ENCODE measurements at regions not wholly inside any gene's neighbourhood (a gene's known extent, or its start where the extent isn't known, plus 50 kb on each side); places are given as distances from the start of the nearest gene placed in this dataset.
"Not testable (repeated sequence)": the region's sequence is repeated elsewhere in the genome, so short reads cannot be mapped to it uniquely, and the experiment has no call there.

- no peak for DNase-seq (ENCODE audit: low read depth in 2 of 2)
Observed at GRCh38 chr9:38255599-38255998, 136.9 kb upstream of the ALDH1B1 start.

GRCh38 chr9:38254756-38255155 is 137.7 kb upstream of the ALDH1B1 start:
- no peak for DNase-seq (ENCODE audit: low read depth in 2 of 2)

- no peak for DNase-seq (ENCODE audit: low read depth in 2 of 2)
Observed at GRCh38 chr9:38254151-38254550, 138.4 kb upstream of the ALDH1B1 start.

- DNase-seq (ENCODE audit: low read depth in 2 of 2) = no peak
Observed at GRCh38 chr9:38253200-38253599, 139.3 kb upstream of the ALDH1B1 start.

DNA sequence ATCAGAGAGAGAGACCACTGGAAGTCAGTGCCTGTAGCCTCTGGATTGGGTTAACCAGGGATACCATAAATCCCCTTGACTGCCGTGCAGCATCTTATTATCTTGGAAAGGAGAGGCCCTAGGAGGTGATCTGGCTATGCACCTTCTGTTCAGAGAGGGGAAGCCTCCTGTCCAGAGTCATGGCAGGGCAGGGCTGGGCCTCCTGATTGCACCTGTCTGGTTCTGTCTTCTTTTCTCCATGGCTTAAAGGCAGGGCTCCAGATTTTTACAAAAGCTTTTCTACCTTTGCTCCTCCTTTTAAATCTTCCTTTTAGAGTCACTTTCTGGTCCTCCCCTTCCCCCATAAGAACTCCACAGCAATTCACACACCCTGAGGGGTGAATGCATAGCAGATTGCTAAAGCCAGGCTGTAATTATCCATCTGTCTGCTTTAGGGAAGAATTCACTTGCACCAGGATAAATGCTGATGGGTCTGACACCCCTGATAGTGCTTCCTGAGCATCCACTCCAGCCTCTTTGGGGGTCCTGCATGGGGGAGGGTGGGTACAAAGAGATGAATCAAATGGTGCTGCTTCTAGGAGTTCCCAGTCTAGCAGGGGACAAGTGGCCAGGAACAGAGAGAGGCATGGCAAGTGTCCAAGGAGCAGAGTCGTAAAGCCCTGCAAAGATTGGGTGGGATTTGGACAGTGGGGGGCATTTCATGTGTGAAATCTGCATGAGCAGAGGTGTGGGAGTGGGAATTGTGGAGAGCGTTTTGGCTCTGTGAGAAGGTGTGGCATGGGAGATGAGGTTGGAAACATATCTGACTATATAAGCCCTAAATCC is 141.3 kb upstream of the ALDH1B1 start:
- DNase-seq (ENCODE audit: low read depth in 2 of 2) = no peak

- DNase-seq (ENCODE audit: low read depth in 2 of 2) = no peak
Observed at GRCh38 chr9:38250279-38251035, 142.0 kb upstream of the ALDH1B1 start.

- no peak for DNase-seq (ENCODE audit: low read depth in 2 of 2)
Observed at GRCh38 chr9:38249587-38250210, 142.8 kb upstream of the ALDH1B1 start.

DNA sequence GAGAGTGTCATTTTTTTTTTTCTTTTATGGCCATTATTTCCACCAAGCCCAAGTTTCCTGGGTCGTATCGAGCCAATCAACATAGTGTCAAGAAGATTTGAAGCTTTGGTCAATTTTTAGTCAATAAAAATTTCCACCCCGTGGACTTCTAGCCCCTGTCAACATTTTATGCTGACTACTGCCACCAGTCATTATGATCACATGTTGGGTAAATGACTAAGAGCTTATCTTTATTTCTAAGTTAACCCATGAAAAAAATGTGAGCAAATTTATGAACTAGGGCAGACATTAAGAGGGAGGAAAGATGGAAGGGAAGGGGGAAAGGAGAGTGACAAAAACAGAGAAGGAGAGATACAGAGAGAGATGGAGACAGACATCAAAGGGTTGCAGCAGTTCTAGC is 143.5 kb upstream of the ALDH1B1 start:
- DNase-seq (ENCODE audit: low read depth in 2 of 2) = no peak

DNA sequence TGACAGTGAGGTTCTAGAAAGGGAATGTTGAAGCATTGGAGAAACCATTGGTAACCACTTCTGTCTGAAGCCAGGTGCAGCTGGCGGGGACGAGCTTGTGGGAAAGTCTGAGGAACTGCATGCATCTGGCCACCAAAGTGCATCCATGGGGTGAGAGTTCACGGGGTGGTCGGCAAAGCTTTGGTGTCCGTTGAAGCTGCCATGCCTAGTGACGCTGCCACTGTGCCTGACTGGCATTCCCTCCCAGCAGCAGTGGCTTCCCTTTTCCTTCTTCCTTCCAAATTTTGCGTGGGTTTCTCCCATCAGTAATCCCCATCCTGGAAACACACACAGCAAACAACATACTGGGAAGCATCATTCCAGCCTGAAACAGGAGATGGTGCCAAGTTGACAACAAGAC is 145.7 kb upstream of the ALDH1B1 start:
- no peak for DNase-seq (ENCODE audit: low read depth in 2 of 2)

DNA sequence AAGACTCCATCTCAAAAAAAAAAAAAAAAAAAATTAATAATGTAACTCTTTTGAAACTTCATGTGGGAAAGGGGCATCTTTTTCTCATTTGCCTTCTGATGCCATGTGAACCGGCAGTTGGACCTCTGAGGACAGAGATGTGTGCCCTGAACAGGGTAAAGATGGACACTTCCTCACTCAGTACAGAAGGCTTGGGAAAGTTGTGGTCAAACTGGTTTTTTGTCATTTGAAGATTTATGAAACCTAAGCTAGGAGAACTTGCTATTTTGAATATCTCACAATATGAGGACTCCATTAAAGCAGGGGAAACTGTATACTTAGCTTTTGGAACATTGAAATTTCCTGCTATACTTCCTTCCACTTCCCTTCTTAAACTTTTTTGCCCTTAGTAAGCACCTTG is 147.5 kb upstream of the ALDH1B1 start:
- no peak for DNase-seq (ENCODE audit: low read depth in 2 of 2)

GRCh38 chr9:38243993-38244392 is 148.5 kb upstream of the ALDH1B1 start:
- no peak for DNase-seq (ENCODE audit: low read depth in 2 of 2)

DNA sequence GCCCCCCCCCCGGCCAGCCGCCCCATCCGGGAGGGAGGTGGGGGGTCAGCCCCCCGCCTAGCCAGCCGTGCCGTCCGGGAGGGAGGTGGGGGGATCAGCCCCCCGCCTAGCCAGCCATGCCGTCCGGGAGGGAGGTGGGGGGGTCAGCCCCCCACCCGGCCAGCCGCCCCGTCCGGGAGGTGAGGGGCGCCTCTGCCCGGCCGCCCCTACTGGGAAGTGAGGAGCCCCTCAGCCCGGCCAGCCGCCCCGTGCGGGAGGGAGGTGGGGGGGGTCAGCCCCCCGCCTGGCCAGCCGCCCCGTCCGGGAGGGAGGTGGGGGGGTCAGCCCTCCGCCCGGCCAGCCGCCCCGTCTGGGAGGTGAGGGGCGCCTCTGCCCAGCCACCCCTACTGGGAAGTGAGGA is 150.4 kb upstream of the ALDH1B1 start:
- DNase-seq (ENCODE audit: low read depth in 2 of 2) = not testable (repeated sequence)

DNA sequence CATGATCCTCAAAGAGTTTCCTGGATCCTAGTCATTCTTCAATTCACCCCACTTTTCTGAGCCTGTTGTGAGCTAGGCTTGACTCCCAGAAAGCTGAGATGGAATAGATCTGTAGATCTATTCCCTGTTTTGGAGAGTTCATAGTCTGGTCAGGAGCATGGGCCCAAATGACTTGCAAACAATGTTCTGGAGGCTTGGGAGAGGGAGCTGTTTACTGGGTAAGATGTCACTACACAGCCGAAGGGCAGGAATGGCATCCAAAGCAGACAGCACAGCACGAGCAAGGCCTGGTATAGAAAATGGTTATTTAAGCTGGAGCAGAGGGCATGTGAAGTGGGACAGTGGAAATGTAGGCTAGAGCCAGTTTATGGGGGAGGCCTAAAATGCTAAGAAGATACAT is 152.5 kb upstream of the ALDH1B1 start:
- no peak for DNase-seq (ENCODE audit: low read depth in 2 of 2)

DNA sequence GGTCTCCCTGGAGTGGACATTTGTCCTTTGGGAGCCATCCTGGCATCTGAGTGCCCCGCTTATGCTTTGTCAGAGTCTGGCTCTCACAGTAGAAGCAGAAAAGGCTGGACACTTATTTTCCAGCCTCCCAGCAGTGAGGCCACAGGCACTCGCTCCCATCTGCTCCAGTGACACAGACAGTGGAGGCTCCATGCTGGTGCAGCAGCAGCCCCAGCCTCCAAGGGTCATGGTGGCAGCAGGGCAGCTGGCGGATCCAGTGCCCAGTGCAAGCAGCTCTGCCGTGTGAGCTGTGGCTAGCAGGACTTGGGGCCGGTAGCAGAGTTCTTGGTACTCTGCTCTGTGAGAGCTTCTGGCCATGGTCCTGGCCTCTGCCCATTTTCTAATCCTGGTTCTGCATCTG is 157.3 kb upstream of the ALDH1B1 start:
- no peak for DNase-seq (ENCODE audit: low read depth in 2 of 2)

- DNase-seq (ENCODE audit: low read depth in 2 of 2) = no peak
Observed at GRCh38 chr9:38234479-38235170, 157.9 kb upstream of the ALDH1B1 start.

- DNase-seq (ENCODE audit: low read depth in 2 of 2) = no peak
Observed at GRCh38 chr9:38233796-38234355, 158.6 kb upstream of the ALDH1B1 start.

GRCh38 chr9:38233343-38233742 is 159.2 kb upstream of the ALDH1B1 start:
- no peak for DNase-seq (ENCODE audit: low read depth in 2 of 2)

DNA sequence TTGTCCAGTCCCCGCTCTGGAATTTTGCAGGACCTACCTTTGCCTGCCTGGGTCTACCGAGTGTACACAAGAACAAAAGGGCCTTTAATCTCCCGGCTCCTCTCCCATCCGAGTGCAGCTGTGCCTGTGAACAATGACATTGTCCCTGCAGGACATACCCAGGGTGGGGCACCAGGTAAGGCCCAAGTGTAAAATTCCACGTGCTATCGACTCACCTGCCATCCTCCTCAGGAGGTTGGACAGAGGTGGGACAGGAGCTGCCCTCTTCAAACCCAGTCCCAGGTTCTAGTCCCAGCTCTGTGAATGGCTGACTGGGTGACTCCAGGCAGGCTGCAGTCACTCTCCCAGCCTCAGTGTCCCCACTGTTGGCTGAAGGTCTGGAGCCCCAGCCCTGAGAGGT is 159.6 kb upstream of the ALDH1B1 start:
- DNase-seq (ENCODE audit: low read depth in 2 of 2) = no peak

DNA sequence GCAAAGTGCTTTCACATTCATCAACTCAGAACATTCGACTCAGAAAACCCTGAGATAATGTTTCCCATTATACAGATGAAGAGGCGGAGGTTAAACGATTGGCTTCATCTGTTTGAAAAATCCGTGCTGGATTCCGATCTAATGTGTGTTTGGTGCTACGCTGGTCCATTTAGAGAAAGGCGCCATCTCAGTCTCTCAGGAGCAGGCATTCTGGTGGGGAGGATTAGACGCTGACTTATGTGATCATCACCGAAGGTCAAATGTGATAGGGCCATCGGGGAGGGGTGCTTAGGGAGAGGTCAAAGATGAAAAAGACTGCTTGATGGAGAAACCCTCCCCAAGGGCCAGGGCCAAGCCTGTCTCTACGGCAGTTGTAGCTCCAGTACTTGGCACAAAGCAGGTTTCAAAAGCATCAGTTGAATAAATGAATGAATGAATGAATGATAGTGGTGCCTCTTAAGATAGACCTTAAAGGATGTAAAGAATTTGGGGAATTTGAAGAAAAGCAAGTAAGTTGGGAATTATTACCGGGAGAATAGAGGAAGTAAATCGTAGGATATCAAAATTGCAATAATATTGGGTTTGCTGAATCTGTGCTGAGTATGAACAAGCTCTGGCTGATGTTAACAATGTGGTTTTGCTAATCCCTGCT is 160.6 kb upstream of the SHB start:
- DNase-seq (ENCODE audit: low read depth in 2 of 2) = no peak

DNA sequence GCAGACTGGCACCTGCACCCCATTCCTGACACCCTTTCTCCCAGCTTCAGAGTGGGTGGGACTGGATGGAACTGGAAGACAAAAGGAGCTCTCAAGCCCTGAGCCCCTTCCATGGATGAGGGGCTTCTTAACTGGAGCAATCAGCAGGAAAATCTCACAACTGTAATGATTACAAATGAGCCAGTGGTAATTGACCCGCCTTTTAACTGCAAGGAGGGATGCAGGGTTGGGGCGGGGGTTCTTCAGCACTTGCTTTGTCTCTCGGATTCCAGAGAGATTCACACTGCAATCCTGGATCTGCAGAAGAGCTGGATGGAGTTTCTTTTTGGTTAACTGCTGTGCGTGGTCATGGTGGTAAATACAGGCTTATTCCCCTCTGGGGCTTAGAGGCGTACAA is 160.1 kb upstream of the SHB start:
- DNase-seq (ENCODE audit: low read depth in 2 of 2) = no peak

DNA sequence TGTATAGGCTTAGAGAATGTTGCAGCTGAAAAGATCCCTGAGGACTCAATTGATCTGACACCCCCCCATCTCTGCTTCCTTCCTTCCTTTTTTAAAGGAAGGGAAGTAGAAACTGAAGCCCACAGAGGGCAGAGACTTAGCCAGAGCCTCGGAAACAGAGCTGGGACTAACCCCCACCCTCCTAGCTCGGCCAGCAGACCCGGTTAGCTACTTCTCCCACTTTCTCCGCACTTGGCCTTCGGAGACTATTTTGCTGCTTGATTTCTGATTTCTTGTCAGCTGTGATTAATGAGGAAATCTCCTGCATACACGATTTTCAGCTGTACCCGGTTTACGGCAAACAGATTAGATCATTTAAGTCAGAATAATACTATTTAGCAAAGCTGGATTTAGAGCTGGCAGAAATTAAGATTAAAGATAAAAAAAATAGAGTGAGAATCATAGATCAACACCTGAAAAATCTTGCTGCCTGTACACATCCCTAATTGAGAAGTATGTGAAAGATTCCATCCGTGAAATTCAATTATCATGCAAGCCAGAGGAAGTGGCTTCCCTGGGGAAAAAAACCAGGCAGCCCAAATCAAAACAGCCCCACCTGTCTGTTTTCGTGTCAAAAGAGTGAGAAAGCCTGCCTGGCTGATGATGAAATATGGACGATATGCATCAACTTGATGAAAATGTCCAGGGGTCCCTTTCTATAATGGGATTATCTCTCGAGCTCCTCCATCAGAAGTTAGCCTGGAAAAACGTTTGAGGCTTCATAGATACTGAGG is 159.5 kb upstream of the SHB start:
- DNase-seq (ENCODE audit: low read depth in 2 of 2) = no peak
